ENCODE measurements at regions not wholly inside any gene's neighbourhood (a gene's known extent, or its start where the extent isn't known, plus 50 kb on each side); places are given as distances from the start of the nearest gene placed in this dataset.
A peak's percentile ranks its signal among the peaks of the same experiment; 100 is the strongest.

DNA sequence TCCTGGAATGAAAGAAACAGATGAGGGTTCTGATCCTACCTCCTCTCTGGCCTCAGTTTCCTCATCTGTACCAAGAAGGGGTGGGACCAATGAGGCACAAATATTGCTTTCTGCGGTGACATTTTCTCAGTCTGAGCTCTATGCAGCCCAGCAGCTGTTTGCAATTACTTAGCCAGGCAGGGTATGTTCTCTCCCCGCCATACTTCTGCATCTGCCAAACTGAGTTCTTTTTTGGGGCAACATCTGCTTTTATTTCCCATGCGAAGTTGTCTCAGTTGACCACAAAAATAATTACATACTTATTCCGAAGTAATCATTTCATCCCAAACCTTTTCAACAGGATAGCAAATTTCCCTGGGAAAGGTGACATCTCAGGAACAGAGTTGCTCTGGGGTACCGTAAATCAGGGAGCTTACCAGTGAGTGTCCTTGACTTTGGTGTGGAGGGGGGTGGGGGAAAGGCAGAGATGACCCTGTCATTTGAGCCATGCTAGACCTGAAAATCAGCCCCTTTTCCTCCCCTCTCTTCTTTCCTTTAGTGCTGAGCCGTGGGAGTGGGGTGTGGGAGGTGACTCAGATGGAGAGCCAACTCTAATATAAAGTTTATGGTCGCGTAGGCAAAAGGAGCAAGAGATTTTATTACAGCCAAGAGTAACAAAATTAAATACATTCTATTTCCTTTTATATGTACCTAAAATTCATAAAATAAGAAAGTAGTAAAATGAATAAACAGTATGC, 165.7 kb upstream of the KL start (continued):
- no peak for TF ChIP-seq ATF3 (IDR thresholded peaks at IDR 0.05)
- no peak for TF ChIP-seq JUND (IDR thresholded peaks at IDR 0.05)
- TF ChIP-seq YY1 (IDR thresholded peaks at IDR 0.05; ENCODE audit: extremely low read depth, insufficient replicate concordance, low read depth, low read length) = no peak
- no peak for TF ChIP-seq SIN3A (IDR thresholded peaks at IDR 0.05; ENCODE audit: low read depth)
- no peak for TF ChIP-seq SP1 (IDR thresholded peaks at IDR 0.05; ENCODE audit: low read depth)
- TF ChIP-seq TCF7L2 (IDR thresholded peaks at IDR 0.05; ENCODE audit: borderline replicate concordance, extremely low read depth, insufficient read depth, insufficient read length) = no peak

- Histone ChIP-seq H3K79me2 (ENCODE audit: insufficient read depth, low read length) (no peaks in the 10 kb centered on the region), H3K9me2 (ENCODE audit: insufficient read depth) (no peaks in the 10 kb centered on the region), H3K27ac (ENCODE audit: low read depth, low read length) (no peak overlapping the region), H3K36me3 (ENCODE audit: control insufficient read depth in 1 of 2, insufficient read depth in 2 of 2, low read length in 2 of 2) (no peaks in the 10 kb centered on the region), H3K9ac (ENCODE audit: low read length) (no peak overlapping the region), H3K4me3 (replicated peaks in 1 of 2; ENCODE audit: low read depth in 1 of 2, low read length in 2 of 2) (no peak overlapping the region), H3K9me3 (ENCODE audit: control insufficient read depth in 1 of 2, insufficient read depth in 1 of 2, low read depth in 1 of 2, low read length in 2 of 2) (no peaks in the 10 kb centered on the region), H3K4me2 (ENCODE audit: low read length) (no peak overlapping the region), H4K20me1 (ENCODE audit: insufficient read depth) (no peaks in the 10 kb centered on the region), H2AFZ (ENCODE audit: low read depth, low read length, poor library complexity, severe bottlenecking) (no peak overlapping the region), H3K4me1 (ENCODE audit: control insufficient read depth in 1 of 2, insufficient read depth in 2 of 2, low read length in 2 of 2) (no peaks in the 10 kb centered on the region), H3K27me3 (ENCODE audit: insufficient read depth, low read length) (no peaks in the 10 kb centered on the region)
- ChIA-PET POLR2A (no interaction called here), RAD21 (ENCODE audit: low non-redundant PET in 1 of 2, low total read pairs in 2 of 2, uncharacterized antibody in 2 of 2, unreplicated experiment in 2 of 2) (no interaction called here), CTCF (no interaction called here)
- intact Hi-C loops (cut with micrococcal nuclease) = no loop called here
- no peak for ATAC-seq
- TF ChIP-seq RAD21 (IDR thresholded peaks at IDR 0.05; ENCODE audit: low read depth) (no peak), JUND (IDR thresholded peaks at IDR 0.05) (no peak), POLR2A (IDR thresholded peaks at IDR 0.05; ENCODE audit: borderline replicate concordance, extremely low read depth, insufficient read depth, insufficient read length) (no peak), TCF7L2 (IDR thresholded peaks at IDR 0.05; ENCODE audit: borderline replicate concordance, extremely low read depth, insufficient read depth, insufficient read length) (peak; percentile 80), ATF3 (IDR thresholded peaks at IDR 0.05) (no peak), SP1 (IDR thresholded peaks at IDR 0.05; ENCODE audit: low read depth) (no peak)
- BruUV-seq (replicated peaks) = no TSS peak
- no peak for DNase-seq (ENCODE audit: low read depth, low spot score)
Measured at GRCh38 chr13:32851083-32852069, 164.8 kb upstream of the KL start.

Data from HCT116 (cell line).